SK-N-SH treated with all-trans-retinoic acid at 6 μM for 48 hours (cell line): ENCODE measurements at regions not wholly inside any gene's neighbourhood (a gene's known extent, or its start where the extent isn't known, plus 50 kb on each side); places are given as distances from the start of the nearest gene placed in this dataset.

Experiments
- ATAC-seq: fragments of 200-7000 bp; cut with Tn5 transposase; 3 replicates; pipeline ENCODE4 v1.9.1; 2020; ENCODE audit warnings: mild to moderate bottlenecking, moderate library complexity
- ARNTL ChIP-seq: fragments of 450-650 bp; formaldehyde crosslinking; IDR thresholded peaks from 2 replicates; pipeline ENCODE4 v1.5.0; 2020; ENCODE audit warnings: low read depth, mild to moderate bottlenecking, moderate library complexity, borderline replicate concordance
- BACH2 ChIP-seq: fragments of 250-450 bp; sonication (Bioruptor Pico); IDR thresholded peaks from 2 replicates; pipeline ENCODE4 v1.9.0; 2021; ENCODE audit warnings: mild to moderate bottlenecking, borderline replicate concordance
- CSDC2 ChIP-seq: fragments of 250-450 bp; sonication (Bioruptor Pico); IDR thresholded peaks from 2 replicates; pipeline ENCODE4 v1.5.0; 2020; ENCODE audit warnings: mild to moderate bottlenecking, moderate library complexity
- CSRNP3 ChIP-seq: fragments of 250-450 bp; sonication (Bioruptor Pico); IDR thresholded peaks from 2 replicates; pipeline ENCODE4 v1.5.1; 2021; ENCODE audit warnings: mild to moderate bottlenecking, moderate library complexity
- ESRRG ChIP-seq: fragments of 250-450 bp; sonication (Bioruptor Pico); IDR thresholded peaks from 2 replicates; pipeline ENCODE4 v1.6.1; 2021; ENCODE audit warnings: mild to moderate bottlenecking
- GLIS3 ChIP-seq: fragments of 250-450 bp; sonication (Bioruptor Pico); IDR thresholded peaks from 2 replicates; pipeline ENCODE4 v1.5.0; 2020; ENCODE audit warnings: mild to moderate bottlenecking, moderate library complexity
- ISL1 ChIP-seq: fragments of 250-450 bp; sonication (Bioruptor Pico); IDR thresholded peaks from 2 replicates; pipeline ENCODE4 v2.1.2; 2022; ENCODE audit warnings: mild to moderate bottlenecking, moderate library complexity
- OSR1 ChIP-seq: fragments of 250-450 bp; sonication (Bioruptor Pico); IDR thresholded peaks from 2 replicates; pipeline ENCODE4 v1.8.0; 2022; ENCODE audit warnings: moderate library complexity, mild to moderate bottlenecking, inconsistent platforms
- POU6F1 ChIP-seq: fragments of 250-450 bp; sonication (Bioruptor Pico); IDR thresholded peaks from 2 replicates; pipeline ENCODE4 v1.8.0; 2021; ENCODE audit warnings: low read depth, mild to moderate bottlenecking, moderate library complexity, borderline replicate concordance
- PPARA ChIP-seq: fragments of 250-450 bp; sonication (Bioruptor Pico); IDR thresholded peaks from 2 replicates; pipeline ENCODE4 v1.5.0; 2020; ENCODE audit warnings: mild to moderate bottlenecking, borderline replicate concordance
- SNAI2 ChIP-seq: fragments of 250-450 bp; sonication (Bioruptor Pico); IDR thresholded peaks from 2 replicates; pipeline ENCODE4 v1.5.0; 2020; ENCODE audit warnings: mild to moderate bottlenecking, moderate library complexity
- TCF4 ChIP-seq: fragments of 250-450 bp; sonication (Bioruptor Pico); IDR thresholded peaks from 2 replicates; pipeline ENCODE4 v1.8.0; 2021; ENCODE audit warnings: mild to moderate bottlenecking, moderate library complexity, borderline replicate concordance
- TOX ChIP-seq: fragments of 250-450 bp; sonication (Bioruptor Pico); IDR thresholded peaks from 2 replicates; pipeline ENCODE4 v1.8.0; 2021; ENCODE audit warnings: mild to moderate bottlenecking, moderate library complexity, borderline replicate concordance
- TSHZ2 ChIP-seq: fragments of 250-450 bp; sonication (Bioruptor Pico); IDR thresholded peaks from 2 replicates; pipeline ENCODE4 v1.5.0; 2020; ENCODE audit warnings: mild to moderate bottlenecking, moderate library complexity
- ZFP3 ChIP-seq: fragments of 250-450 bp; sonication (Bioruptor Pico); IDR thresholded peaks from 2 replicates; pipeline ENCODE4 v1.5.0; 2020; ENCODE audit warnings: mild to moderate bottlenecking, moderate library complexity
- ZFP30 ChIP-seq: fragments of 450-650 bp; formaldehyde crosslinking; IDR thresholded peaks from 2 replicates; pipeline ENCODE4 v1.5.0; 2022; ENCODE audit warnings: mild to moderate bottlenecking, moderate library complexity
- ZNF70 ChIP-seq: fragments of 450-650 bp; formaldehyde crosslinking; IDR thresholded peaks from 2 replicates; pipeline ENCODE4 v1.5.0; 2020; ENCODE audit warnings: mild to moderate bottlenecking, moderate library complexity
- ZNF8 ChIP-seq: fragments of 450-650 bp; formaldehyde crosslinking; IDR thresholded peaks from 2 replicates; pipeline ENCODE4 v1.5.0; 2020; ENCODE audit warnings: mild to moderate bottlenecking, moderate library complexity
- TF ChIP-seq, protein P1 (sequence below): fragments of 250-450 bp; sonication (Bioruptor Pico); IDR thresholded peaks from 2 replicates; pipeline ENCODE4 v1.8.0; 2020; ENCODE audit warnings: mild to moderate bottlenecking, moderate library complexity, borderline replicate concordance

GRCh38 chr3:182696916-182697315 is 96.4 kb upstream of the ATP11B start:
- no peak for TF ChIP-seq ZNF8
- no peak for TF ChIP-seq TOX (CRISPR knock-in tag)
- TF ChIP-seq POU6F1 (CRISPR knock-in tag), result no peak
- TF ChIP-seq ZFP30, result no peak
- no peak for TF ChIP-seq TCF4
- no peak for TF ChIP-seq ESRRG
- no peak for TF ChIP-seq TSHZ2 (CRISPR knock-in tag)
- TF ChIP-seq GLIS3 (CRISPR knock-in tag), result no peak
- no peak for TF ChIP-seq SNAI2 (CRISPR knock-in tag)
- no peak for TF ChIP-seq CSRNP3 (CRISPR knock-in tag)
- TF ChIP-seq OSR1, result no peak
- TF ChIP-seq, protein P1, sequence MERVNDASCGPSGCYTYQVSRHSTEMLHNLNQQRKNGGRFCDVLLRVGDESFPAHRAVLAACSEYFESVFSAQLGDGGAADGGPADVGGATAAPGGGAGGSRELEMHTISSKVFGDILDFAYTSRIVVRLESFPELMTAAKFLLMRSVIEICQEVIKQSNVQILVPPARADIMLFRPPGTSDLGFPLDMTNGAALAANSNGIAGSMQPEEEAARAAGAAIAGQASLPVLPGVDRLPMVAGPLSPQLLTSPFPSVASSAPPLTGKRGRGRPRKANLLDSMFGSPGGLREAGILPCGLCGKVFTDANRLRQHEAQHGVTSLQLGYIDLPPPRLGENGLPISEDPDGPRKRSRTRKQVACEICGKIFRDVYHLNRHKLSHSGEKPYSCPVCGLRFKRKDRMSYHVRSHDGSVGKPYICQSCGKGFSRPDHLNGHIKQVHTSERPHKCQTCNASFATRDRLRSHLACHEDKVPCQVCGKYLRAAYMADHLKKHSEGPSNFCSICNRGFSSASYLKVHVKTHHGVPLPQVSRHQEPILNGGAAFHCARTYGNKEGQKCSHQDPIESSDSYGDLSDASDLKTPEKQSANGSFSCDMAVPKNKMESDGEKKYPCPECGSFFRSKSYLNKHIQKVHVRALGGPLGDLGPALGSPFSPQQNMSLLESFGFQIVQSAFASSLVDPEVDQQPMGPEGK (CRISPR knock-in tag), result no peak
- TF ChIP-seq PPARA (CRISPR knock-in tag), result no peak
- no peak for TF ChIP-seq ISL1
- TF ChIP-seq BACH2 (CRISPR knock-in tag), result no peak
- TF ChIP-seq ZFP3, result no peak
- no peak for TF ChIP-seq ZNF70
- no peak for TF ChIP-seq ARNTL
- no peak for ATAC-seq

- ATAC-seq, result no peak
- no peak for TF ChIP-seq ARNTL
- no peak for TF ChIP-seq TOX (CRISPR knock-in tag)
- no peak for TF ChIP-seq POU6F1 (CRISPR knock-in tag)
- TF ChIP-seq CSDC2 (CRISPR knock-in tag), result no peak
- TF ChIP-seq TSHZ2 (CRISPR knock-in tag), result no peak
- TF ChIP-seq, all 23 proteins: peak for 0
These were observed 95.9 kb upstream of the ATP11B start for GRCh38 chr3:182697345-182697919.
